Colonic mucosa (tissue), 4 donors: ENCODE measurements at regions not wholly inside any gene's neighbourhood (a gene's known extent, or its start where the extent isn't known, plus 50 kb on each side); places are given as distances from the start of the nearest gene placed in this dataset.
"Not testable (repeated sequence)": the region's sequence is repeated elsewhere in the genome, so short reads cannot be mapped to it uniquely, and the experiment has no call there.

ENCODE experiments used
- DNase-seq: peaks from one replicate; pipeline ENCODE4 v3.0.0-alpha.2; 2020
- H3K27ac ChIP-seq: fragments of 200-600 bp; one replicate; pipeline ENCODE4 v1.8.0; 2021
- H3K27me3 ChIP-seq: fragments of 200-600 bp; one replicate; pipeline ENCODE4 v1.8.0; 2021
- H3K36me3 ChIP-seq: fragments of 200-600 bp; one replicate; pipeline ENCODE4 v1.8.0; 2021
- H3K4me1 ChIP-seq: fragments of 200-600 bp; one replicate; pipeline ENCODE4 v1.8.0; 2021; ENCODE audit warnings: mild to moderate bottlenecking
- H3K4me3 ChIP-seq: fragments of 200-600 bp; one replicate; pipeline ENCODE4 v1.8.0; 2021
- H3K9ac ChIP-seq, 2 donors: one replicate each; pipeline ENCODE4 v1.7.0; 2013; ENCODE audit warnings: control low read depth in 2 of 2, low read depth in 2 of 2, low read length in 2 of 2
- H3K9me3 ChIP-seq: fragments of 200-600 bp; one replicate; pipeline ENCODE4 v1.8.0; 2021
- CTCF ChIP-seq: fragments of 200-600 bp; IDR thresholded peaks from one replicate; pipeline ENCODE4 v1.8.0; 2022; ENCODE audit warnings: antibody characterized with exemption, mild to moderate bottlenecking
- intact Hi-C: fragments of 100-400 bp; cut with DNase I; formaldehyde crosslinking; loops from one replicate; pipeline ENCODE4 v1.14.1; 2022
- donor health status: healthy.
- donor health status: DM: no; HTN: no; CAD: no.
- donor health status: DM: no; HTN: no; CAD: no.

- no peaks in the 10 kb centered on the region for H3K9me3 ChIP-seq
- H3K27me3 ChIP-seq: no peaks in the 10 kb centered on the region
- no peak for DNase-seq
- H3K27ac ChIP-seq: no peak overlapping the region
- H3K36me3 ChIP-seq: no peaks in the 10 kb centered on the region
- H3K9ac ChIP-seq: no peak overlapping the region
- H3K4me1 ChIP-seq: no peaks in the 10 kb centered on the region
- H3K4me3 ChIP-seq: no peak overlapping the region
- intact Hi-C loops: no loop called here
- TF ChIP-seq CTCF: no peak
Measured at GRCh38 chr6:51153109-51153508, 334.4 kb downstream of the TFAP2B start.

GRCh38 chr6:51154925-51155324 lies 336.3 kb downstream of the TFAP2B start:
- H3K4me3 ChIP-seq, DNase-seq, H3K27ac ChIP-seq, H3K9ac ChIP-seq, intact Hi-C loops, H3K36me3 ChIP-seq, H3K9me3 ChIP-seq, H3K4me1 ChIP-seq, H3K27me3 ChIP-seq: not testable (repeated sequence)

GRCh38 chr6:51159260-51159659 lies 340.6 kb downstream of the TFAP2B start:
- H3K36me3 ChIP-seq, H3K4me1 ChIP-seq, H3K9ac ChIP-seq, H3K27me3 ChIP-seq, intact Hi-C loops, H3K4me3 ChIP-seq, DNase-seq, H3K27ac ChIP-seq, H3K9me3 ChIP-seq: not testable (repeated sequence)

GRCh38 chr6:51161752-51162151 lies 343.1 kb downstream of the TFAP2B start:
- intact Hi-C loops: no loop called here
- Histone ChIP-seq H3K4me3 (no peak overlapping the region), H3K9me3 (no peaks in the 10 kb centered on the region), H3K27me3 (no peaks in the 10 kb centered on the region), H3K27ac (no peak overlapping the region), H3K4me1 (no peaks in the 10 kb centered on the region), H3K9ac (no peak overlapping the region), H3K36me3 (no peaks in the 10 kb centered on the region)
- no peak for DNase-seq
- TF ChIP-seq CTCF: no peak

- intact Hi-C loops: no loop called here
- TF ChIP-seq CTCF: no peak
- H3K9me3 ChIP-seq: no peaks in the 10 kb centered on the region
- no peak overlapping the region for H3K9ac ChIP-seq
- no peaks in the 10 kb centered on the region for H3K4me1 ChIP-seq
- no peaks in the 10 kb centered on the region for H3K27me3 ChIP-seq
- H3K36me3 ChIP-seq: no peaks in the 10 kb centered on the region
- no peak overlapping the region for H3K27ac ChIP-seq
- DNase-seq: no peak
- no peak overlapping the region for H3K4me3 ChIP-seq
Measured at GRCh38 chr6:51163843-51164529, 345.3 kb downstream of the TFAP2B start.

GRCh38 chr6:51166914-51167313 lies 348.2 kb downstream of the TFAP2B start:
- no peak overlapping the region for H3K27ac ChIP-seq
- intact Hi-C loops: no loop called here
- H3K36me3 ChIP-seq: no peaks in the 10 kb centered on the region
- H3K9me3 ChIP-seq: no peaks in the 10 kb centered on the region
- TF ChIP-seq CTCF: no peak
- H3K4me3 ChIP-seq: no peak overlapping the region
- no peaks in the 10 kb centered on the region for H3K27me3 ChIP-seq
- H3K4me1 ChIP-seq: no peaks in the 10 kb centered on the region
- H3K9ac ChIP-seq: no peak overlapping the region
- DNase-seq: no peak
